ENCODE measurements at regions not wholly inside any gene's neighbourhood (a gene's known extent, or its start where the extent isn't known, plus 50 kb on each side); places are given as distances from the start of the nearest gene placed in this dataset.

DNA sequence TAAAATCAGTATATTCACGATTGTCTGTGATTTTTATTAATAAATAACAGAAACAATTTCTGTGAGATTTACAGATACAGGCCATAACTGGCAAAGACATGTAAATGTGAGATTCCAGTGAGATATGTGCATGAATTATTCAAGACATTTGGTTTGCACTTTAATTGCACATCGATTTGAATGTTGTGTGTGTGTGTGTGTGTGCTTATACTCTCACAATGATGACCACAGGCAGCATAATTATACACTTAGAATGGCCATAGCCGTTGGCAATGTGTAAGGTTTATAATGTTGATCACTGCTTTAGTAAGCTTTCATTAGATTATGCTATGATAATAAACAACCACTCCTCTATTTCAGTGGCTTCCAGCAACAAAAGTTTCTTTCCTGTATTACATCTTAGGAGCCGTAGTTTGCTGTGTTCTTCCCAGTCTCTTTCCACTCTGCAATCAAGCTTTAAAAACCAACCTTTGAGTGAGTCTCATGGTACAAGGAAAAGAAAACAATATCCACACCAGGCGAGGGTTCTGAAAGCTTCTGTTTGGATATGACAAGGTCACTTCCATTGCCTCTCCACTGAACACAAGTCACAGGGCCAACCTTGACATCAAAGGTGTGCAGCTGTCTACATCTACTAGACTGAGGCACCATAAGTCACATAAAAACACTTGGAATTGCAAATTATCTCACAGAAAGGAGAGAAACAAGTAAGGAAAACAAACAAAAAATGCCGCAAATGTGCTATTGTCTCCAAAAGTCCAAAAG, 897.7 kb downstream of the RAB28 start:
- TF ChIP-seq YY1 (IDR thresholded peaks at IDR 0.05; ENCODE audit: insufficient read depth, insufficient read length), result no peak
- TF ChIP-seq SUZ12 (IDR thresholded peaks at IDR 0.05; ENCODE audit: extremely low read depth, insufficient read depth, insufficient read length), result no peak

Data from NT2/D1 (cell line).